H1 (cell line): ENCODE measurements at regions not wholly inside any gene's neighbourhood (a gene's known extent, or its start where the extent isn't known, plus 50 kb on each side); places are given as distances from the start of the nearest gene placed in this dataset.

Source experiments
- CTCF ChIA-PET: fragments of 300-600 bp; sonication (Branson Sonifier 250); formaldehyde crosslinking; loops from one replicate; lab custom pipeline; 2021; ENCODE audit not compliant: partially characterized antibody; lab: Charles Lee
- POLR2A ChIA-PET: fragments of 300-600 bp; sonication (Branson Sonifier 250); formaldehyde crosslinking; loops from one replicate; lab custom pipeline; 2021; ENCODE audit warnings: inconsistent platforms; ENCODE audit not compliant: partially characterized antibody; lab: Charles Lee
- DNase-seq, 2 experiments: peaks; one replicate each; pipeline versions ENCODE4 v3.0.0 to v3.0.0-alpha.2; 2010 to 2022; ENCODE audit warnings: low spot score in 2 of 2, low read depth in 1 of 2, mixed read lengths in 1 of 2
- FAIRE-seq: peaks from 2 replicates; lab custom pipeline; 2011; peaks lifted over from hg19 to GRCh38; lab: Jason Lieb, UNC
- H2AFZ ChIP-seq: 2 replicates; pipeline ENCODE4 v1.8.1; 2012; ENCODE audit warnings: low read length, inconsistent platforms
- H2AK5ac ChIP-seq: 2 replicates; pipeline ENCODE4 v1.6.1; 2013; ENCODE audit warnings: low read depth, low read length
- H2BK120ac ChIP-seq: replicated peaks from 2 replicates; pipeline ENCODE3; 2013; ENCODE audit warnings: low read depth, low read length, inconsistent platforms
- H2BK12ac ChIP-seq: 2 replicates; pipeline ENCODE4 v1.6.1; 2013; ENCODE audit warnings: low read depth, low read length
- H2BK15ac ChIP-seq: 2 replicates; pipeline ENCODE4 v1.6.1; 2013; ENCODE audit warnings: low read length
- H2BK20ac ChIP-seq: 2 replicates; pipeline ENCODE4 v1.6.1; 2013; ENCODE audit warnings: low read length
- H2BK5ac ChIP-seq: 2 replicates; pipeline ENCODE4 v1.6.1; 2013; ENCODE audit warnings: low read depth, low read length
- H3K14ac ChIP-seq: 2 replicates; pipeline ENCODE4 v1.6.1; 2013; ENCODE audit warnings: inconsistent platforms; ENCODE audit not compliant: insufficient read length
- H3K18ac ChIP-seq: 2 replicates; pipeline ENCODE4 v1.6.1; 2013; ENCODE audit warnings: low read length; ENCODE audit errors: extremely low read depth
- H3K23ac ChIP-seq: 2 replicates; pipeline ENCODE4 v1.6.1; 2013; ENCODE audit warnings: inconsistent platforms; ENCODE audit not compliant: insufficient read length
- H3K23me2 ChIP-seq: 2 replicates; pipeline ENCODE4 v1.6.1; 2013; ENCODE audit warnings: low read depth, low read length
- H3K27ac ChIP-seq: 2 replicates; pipeline ENCODE4 v1.6.1; 2011; ENCODE audit warnings: low read depth, low read length, inconsistent platforms
- H3K27me3 ChIP-seq, 4 experiments: replicated peaks in 1 of 4; 1 replicate in 1 of 4; 2 replicates in 3 of 4; pipeline versions ENCODE4 v1.6.1 to v1.8.1; 2011 to 2013; ENCODE audit warnings: low read length in 3 of 4, mild to moderate bottlenecking in 3 of 4, inconsistent platforms in 2 of 4, mixed read lengths in 2 of 4, moderate library complexity in 1 of 4; ENCODE audit not compliant: control insufficient read depth in 3 of 4, insufficient read depth in 3 of 4; ENCODE audit errors: extremely low read depth in 1 of 4
- H3K36me3 ChIP-seq, 4 experiments: 2 replicates each; pipeline versions ENCODE4 v1.6.1 to v1.8.1; 2011 to 2013; ENCODE audit warnings: mild to moderate bottlenecking in 4 of 4, low read length in 3 of 4, moderate library complexity in 2 of 4, control low read depth in 1 of 4, inconsistent platforms in 1 of 4; ENCODE audit not compliant: insufficient read depth in 4 of 4, control insufficient read depth in 2 of 4
- H3K4ac ChIP-seq: replicated peaks from 2 replicates; pipeline ENCODE3; 2013; ENCODE audit warnings: low read length, low read depth, mixed read lengths, inconsistent platforms; ENCODE audit not compliant: insufficient read length
- H3K4me1 ChIP-seq, 4 experiments: replicated peaks in 1 of 4; 1 replicate in 1 of 4; 2 replicates in 3 of 4; pipeline versions ENCODE4 v1.6.1 to v1.8.1; 2011 to 2013; ENCODE audit warnings: low read length in 3 of 4, inconsistent platforms in 2 of 4, mixed read lengths in 1 of 4; ENCODE audit not compliant: insufficient read depth in 4 of 4, control insufficient read depth in 3 of 4
- H3K4me2 ChIP-seq, 2 experiments: 2 replicates each; pipeline versions ENCODE4 v1.6.1 to v1.8.1; 2011 to 2013; ENCODE audit warnings: low read depth in 2 of 2, low read length in 2 of 2, control low read depth in 1 of 2, inconsistent platforms in 1 of 2, mild to moderate bottlenecking in 1 of 2; ENCODE audit not compliant: insufficient read depth in 1 of 2
- H3K4me3 ChIP-seq, 4 experiments: fragments of 200-600, 300-600 bp in 1 of 4; sonication (generic), shearing (Covaris generic), sonication (Bioruptor Twin) in 1 of 4; 2 replicates each; pipeline versions ENCODE4 v1.5.1 to v1.8.1; 2011 to 2016; ENCODE audit warnings: low read length in 4 of 4, low read depth in 3 of 4, control low read depth in 2 of 4, inconsistent platforms in 2 of 4, mild to moderate bottlenecking in 2 of 4, mixed read lengths in 1 of 4, moderate library complexity in 1 of 4; ENCODE audit not compliant: insufficient read depth in 2 of 4; ENCODE audit errors: extremely low read depth in 1 of 4
- H3K56ac ChIP-seq: replicated peaks from 2 replicates; pipeline ENCODE3; 2013; ENCODE audit warnings: low read depth, mild to moderate bottlenecking, mixed read lengths, low read length, inconsistent platforms; ENCODE audit not compliant: insufficient read length
- H3K79me1 ChIP-seq: 2 replicates; pipeline ENCODE4 v1.6.1; 2013; ENCODE audit warnings: low read depth, low read length, control low read depth
- H3K79me2 ChIP-seq, 2 experiments: 2 replicates each; pipeline versions ENCODE4 v1.6.1 to v1.8.1; 2012 to 2013; ENCODE audit warnings: low read length in 2 of 2, mild to moderate bottlenecking in 2 of 2, inconsistent platforms in 1 of 2; ENCODE audit not compliant: insufficient read depth in 2 of 2, control insufficient read depth in 1 of 2
- H3K9ac ChIP-seq, 4 experiments: replicated peaks in 1 of 4; 1 replicate in 1 of 4; 2 replicates in 3 of 4; pipeline versions ENCODE4 v1.6.1 to v1.8.1; 2011 to 2013; ENCODE audit warnings: low read depth in 3 of 4, low read length in 3 of 4, control low read depth in 2 of 4, mild to moderate bottlenecking in 2 of 4, moderate library complexity in 2 of 4, inconsistent platforms in 1 of 4; ENCODE audit errors: extremely low read depth in 1 of 4
- H3K9me3 ChIP-seq, 2 experiments: 2 replicates each; pipeline versions ENCODE4 v1.6.1 to v1.8.1; 2012 to 2013; ENCODE audit warnings: mild to moderate bottlenecking in 2 of 2, moderate library complexity in 2 of 2, control low read depth in 1 of 2, inconsistent platforms in 1 of 2, low read depth in 1 of 2, low read length in 1 of 2, mixed read lengths in 1 of 2; ENCODE audit not compliant: insufficient read depth in 2 of 2
- H4K20me1 ChIP-seq, 2 experiments: replicated peaks in 1 of 2; 2 replicates each; pipeline versions ENCODE3 to v1.8.1; 2011 to 2013; ENCODE audit warnings: inconsistent platforms in 2 of 2, low read length in 2 of 2, mild to moderate bottlenecking in 1 of 2; ENCODE audit not compliant: insufficient read depth in 2 of 2, control insufficient read depth in 1 of 2
- H4K5ac ChIP-seq: 2 replicates; pipeline ENCODE4 v1.6.1; 2013; ENCODE audit warnings: low read length, low read depth, mixed read lengths, inconsistent platforms; ENCODE audit not compliant: insufficient read length
- H4K8ac ChIP-seq: 2 replicates; pipeline ENCODE4 v1.8.0; 2013; ENCODE audit warnings: mild to moderate bottlenecking, moderate library complexity, low read length, inconsistent platforms; ENCODE audit not compliant: insufficient read depth; ENCODE audit errors: extremely low read depth
- H4K91ac ChIP-seq: replicated peaks from 2 replicates; pipeline ENCODE3; 2013; ENCODE audit warnings: low read length, mixed read lengths, inconsistent platforms; ENCODE audit not compliant: insufficient read length
- BCL11A ChIP-seq, 2 experiments: IDR thresholded peaks; one replicate each; pipeline ENCODE4 v1.6.1; 2011; ENCODE audit warnings: low read depth in 2 of 2, low read length in 2 of 2, mild to moderate bottlenecking in 2 of 2
- CBX5 ChIP-seq: fragments of 300-800, 300-1000 bp; sonication (generic); IDR thresholded peaks from 2 replicates; pipeline ENCODE4 v1.7.1; 2016; ENCODE audit warnings: antibody characterized with exemption, low read length, low read depth
- CHD1 ChIP-seq: IDR thresholded peaks from 2 replicates; pipeline ENCODE4 v1.6.1; 2012; ENCODE audit warnings: low read depth, low read length, improper control_type of control experiment
- EGR1 ChIP-seq: IDR thresholded peaks from 2 replicates; pipeline ENCODE4 v1.6.1; 2011; ENCODE audit warnings: low read depth, low read length, borderline replicate concordance
- EZH2 ChIP-seq: fragments of 200-600 bp; sonication (generic); IDR thresholded peaks from 2 replicates; pipeline ENCODE4 v1.7.1; 2012; ENCODE audit warnings: low read depth, mild to moderate bottlenecking, moderate library complexity, low read length, inconsistent platforms; ENCODE audit not compliant: severe bottlenecking
- GTF2F1 ChIP-seq: IDR thresholded peaks from 2 replicates; pipeline ENCODE4 v1.6.1; 2012; ENCODE audit warnings: low read depth, low read length, improper control_type of control experiment, borderline replicate concordance
- KDM4A ChIP-seq: IDR thresholded peaks from one replicate; pipeline ENCODE4 v1.7.1; 2012; ENCODE audit warnings: low read depth, mild to moderate bottlenecking, moderate library complexity, low read length, inconsistent platforms; ENCODE audit not compliant: severe bottlenecking
- KDM5A ChIP-seq: fragments of 200-600 bp; IDR thresholded peaks from 2 replicates; pipeline ENCODE4 v1.7.1; 2012; ENCODE audit warnings: mild to moderate bottlenecking, low read length, inconsistent platforms, mixed read lengths
- RBBP5 ChIP-seq: IDR thresholded peaks from 2 replicates; pipeline ENCODE4 v1.7.1; 2012; ENCODE audit warnings: low read depth, mild to moderate bottlenecking, inconsistent platforms, low read length, moderate library complexity, borderline replicate concordance
- RNF2 ChIP-seq: fragments of 200-900, 300-1000 bp; sonication (generic); IDR thresholded peaks from 2 replicates; pipeline ENCODE4 v1.7.1; 2016; ENCODE audit warnings: borderline replicate concordance, low read depth, mild to moderate bottlenecking, antibody characterized with exemption, low read length; ENCODE audit not compliant: poor library complexity, severe bottlenecking; ENCODE audit errors: missing control alignments
- SAP30 ChIP-seq: fragments of 300-600 bp; sonication (generic); IDR thresholded peaks from 2 replicates; pipeline ENCODE4 v1.7.1; 2012; ENCODE audit warnings: low read length, moderate library complexity, mild to moderate bottlenecking, inconsistent platforms; ENCODE audit not compliant: insufficient read depth, insufficient replicate concordance
- SIRT6 ChIP-seq: IDR thresholded peaks from one replicate; pipeline ENCODE4 v1.7.1; 2012; ENCODE audit warnings: low read length, inconsistent platforms
- SP2 ChIP-seq: IDR thresholded peaks from 2 replicates; pipeline ENCODE4 v1.6.1; 2012; ENCODE audit warnings: mild to moderate bottlenecking, low read length, inconsistent platforms
- WGBS, 2 experiments: shearing (Covaris generic) in 1 of 2; methylation state at CpG; one replicate each; pipeline versions ENCODE4 v1.1.6 to v1.1.7; 2013 to 2015; ENCODE audit warnings: low lambda C conversion rate in 2 of 2, mixed read lengths in 2 of 2, inconsistent platforms in 1 of 2, low coverage in 1 of 2, missing lambda C conversion rate in 1 of 2; ENCODE audit not compliant: insufficient replicate concordance in 2 of 2, insufficient coverage in 1 of 2, insufficient read length in 1 of 2; ENCODE audit errors: extremely low coverage in 1 of 2, missing lambda C conversion rate in 1 of 2; 5-methylcytosine and 5-hydroxymethylcytosine counted together

- no peak overlapping the region for H2BK5ac ChIP-seq
- no peak overlapping the region for H2AK5ac ChIP-seq
- H2BK15ac ChIP-seq = no peak overlapping the region
- no peaks in the 10 kb centered on the region for H3K79me1 ChIP-seq
- H3K4me3 ChIP-seq = no peak overlapping the region
- no peak overlapping the region for H2BK12ac ChIP-seq
- no peaks in the 10 kb centered on the region for H3K9me3 ChIP-seq
- no peak overlapping the region for H2BK120ac ChIP-seq
- no peak overlapping the region for H3K4me2 ChIP-seq
- no peaks in the 10 kb centered on the region for H3K27me3 ChIP-seq
- H4K5ac ChIP-seq = no peak overlapping the region
- H4K20me1 ChIP-seq = no peaks in the 10 kb centered on the region
- no peak overlapping the region for H4K8ac ChIP-seq
- 46% methylated on average over 2 of the region's 2 CpGs; no CpG with 5 or more reads in 1 of the 2 experiments for WGBS, 2 experiments
- no peak overlapping the region for H3K56ac ChIP-seq
- H3K23ac ChIP-seq = no peak overlapping the region
- no peaks in the 10 kb centered on the region for H3K4me1 ChIP-seq
- no peak for DNase-seq
- H4K91ac ChIP-seq = no peak overlapping the region
- no peak overlapping the region for H2AFZ ChIP-seq
- POLR2A ChIA-PET = no interaction called here
- no peaks in the 10 kb centered on the region for H3K79me2 ChIP-seq
- H3K9ac ChIP-seq = no peak overlapping the region
- no peaks in the 10 kb centered on the region for H3K23me2 ChIP-seq
- FAIRE-seq = no peak
- H3K4ac ChIP-seq = no peak overlapping the region
- H2BK20ac ChIP-seq = no peak overlapping the region
- CTCF ChIA-PET = interaction anchor here (0.7 to 0.9 kb wide), 2 partner anchors 24 to 822 kb away, joined by 3 read pairs; no protein-coding TSS in a partner anchor
- H3K36me3 ChIP-seq = no peaks in the 10 kb centered on the region
- no peak overlapping the region for H3K18ac ChIP-seq
- no peak overlapping the region for H3K27ac ChIP-seq
- no peak overlapping the region for H3K14ac ChIP-seq
- TF ChIP-seq SP2 (no peak), KDM5A (no peak), BCL11A (IDR thresholded peaks at IDR 0.05; ENCODE audit: low read depth in 2 of 2, low read length in 2 of 2) (no peak), RNF2 (no peak), CHD1 (no peak), CBX5 (no peak), RBBP5 (no peak), EZH2 (no peak), KDM4A (no peak), EGR1 (no peak), GTF2F1 (no peak), SIRT6 (no peak), SAP30 (no peak)
Observed at GRCh38 chr13:64186503-64187250, 2771.0 kb upstream of the PCDH20 start.
